Mesenchymal stem cell (in vitro differentiated cells and primary cell): ENCODE measurements at regions not wholly inside any gene's neighbourhood (a gene's known extent, or its start where the extent isn't known, plus 50 kb on each side); places are given as distances from the start of the nearest gene placed in this dataset.

Experiments used
- DNase-seq: peaks from one replicate; pipeline ENCODE4 v3.0.0-alpha.2; 2013
- H2AFZ ChIP-seq: one replicate; pipeline ENCODE4 v1.6.1; 2013; ENCODE audit warnings: low read depth, mild to moderate bottlenecking, control low read depth, inconsistent platforms, low read length, moderate library complexity
- H2AK5ac ChIP-seq: 2 replicates; pipeline ENCODE4 v1.6.1; 2013; ENCODE audit warnings: low read length, moderate library complexity, mild to moderate bottlenecking, inconsistent platforms; ENCODE audit not compliant: severe bottlenecking
- H2BK120ac ChIP-seq: one replicate; pipeline ENCODE4 v1.6.1; 2013; ENCODE audit warnings: low read depth, mild to moderate bottlenecking, inconsistent platforms, low read length, moderate library complexity
- H2BK12ac ChIP-seq, 2 experiments: one replicate each; pipeline ENCODE4 v1.6.1; 2013; ENCODE audit warnings: inconsistent platforms in 2 of 2, low read length in 2 of 2, mild to moderate bottlenecking in 2 of 2, moderate library complexity in 2 of 2, control low read depth in 1 of 2
- H2BK15ac ChIP-seq: one replicate; pipeline ENCODE4 v1.6.1; 2013; ENCODE audit warnings: mild to moderate bottlenecking, low read depth, inconsistent platforms; ENCODE audit not compliant: poor library complexity, severe bottlenecking
- H2BK5ac ChIP-seq: 2 replicates; pipeline ENCODE4 v1.6.1; 2013; ENCODE audit warnings: low read depth, mild to moderate bottlenecking, low read length, control low read depth, inconsistent platforms; ENCODE audit not compliant: poor library complexity, severe bottlenecking
- H3K14ac ChIP-seq, 2 experiments: one replicate each; pipeline ENCODE4 v1.6.1; 2013; ENCODE audit warnings: inconsistent platforms in 2 of 2, low read length in 2 of 2, control low read depth in 1 of 2, mild to moderate bottlenecking in 1 of 2, moderate library complexity in 1 of 2
- H3K18ac ChIP-seq, 2 experiments: one replicate each; pipeline ENCODE4 v1.6.1; 2013; ENCODE audit warnings: inconsistent platforms in 2 of 2, low read length in 2 of 2, control low read depth in 1 of 2, low read depth in 1 of 2, mild to moderate bottlenecking in 1 of 2
- H3K23ac ChIP-seq, 2 experiments: one replicate each; pipeline ENCODE4 v1.6.1; 2013; ENCODE audit warnings: inconsistent platforms in 2 of 2, low read length in 2 of 2, mild to moderate bottlenecking in 2 of 2, moderate library complexity in 2 of 2, control low read depth in 1 of 2
- H3K27ac ChIP-seq: 2 replicates; pipeline ENCODE4 v1.5.1; 2013; ENCODE audit warnings: mild to moderate bottlenecking, moderate library complexity, low read length, control low read depth, inconsistent platforms; ENCODE audit not compliant: poor library complexity, severe bottlenecking
- H3K27me3 ChIP-seq, 2 experiments: 2 replicates each; pipeline versions ENCODE4 v1.6.1 to v1.7.0; 2013; ENCODE audit warnings: low read length in 2 of 2, mild to moderate bottlenecking in 2 of 2, moderate library complexity in 2 of 2, control low read depth in 1 of 2, inconsistent platforms in 1 of 2; ENCODE audit not compliant: control insufficient read depth in 1 of 2, insufficient read depth in 1 of 2
- H3K36me3 ChIP-seq, 2 experiments: 2 replicates each; pipeline versions ENCODE4 v1.6.1 to v1.7.0; 2013; ENCODE audit warnings: low read length in 2 of 2, control low read depth in 1 of 2, inconsistent platforms in 1 of 2, low read depth in 1 of 2, mild to moderate bottlenecking in 1 of 2; ENCODE audit not compliant: insufficient read depth in 2 of 2, control insufficient read depth in 1 of 2
- H3K4ac ChIP-seq, 2 experiments: one replicate each; pipeline ENCODE4 v1.6.1; 2013; ENCODE audit warnings: inconsistent platforms in 2 of 2, low read length in 2 of 2, mild to moderate bottlenecking in 2 of 2, moderate library complexity in 2 of 2, control low read depth in 1 of 2, low read depth in 1 of 2
- H3K4me1 ChIP-seq: 2 replicates; pipeline ENCODE4 v1.6.1; 2013; ENCODE audit warnings: low read depth, low read length, control low read depth; ENCODE audit not compliant: control insufficient read depth, insufficient read depth
- H3K4me2 ChIP-seq: 2 replicates; pipeline ENCODE4 v1.6.1; 2013; ENCODE audit warnings: low read length, mild to moderate bottlenecking, inconsistent platforms; ENCODE audit not compliant: poor library complexity, severe bottlenecking
- H3K4me3 ChIP-seq, 2 experiments: 2 replicates each; pipeline versions ENCODE4 v1.5.1 to v1.7.0; 2013; ENCODE audit warnings: low read length in 2 of 2, mild to moderate bottlenecking in 2 of 2, control low read depth in 1 of 2, low read depth in 1 of 2; ENCODE audit not compliant: insufficient read depth in 1 of 2
- H3K79me1 ChIP-seq: replicated peaks from 2 replicates; pipeline ENCODE4 v1.6.1; 2013; ENCODE audit warnings: mild to moderate bottlenecking, control low read depth, low read length, inconsistent platforms; ENCODE audit not compliant: poor library complexity, severe bottlenecking
- H3K9ac ChIP-seq: 2 replicates; pipeline ENCODE4 v1.7.0; 2013; ENCODE audit warnings: mild to moderate bottlenecking, low read length, moderate library complexity
- H3K9me3 ChIP-seq: 2 replicates; pipeline ENCODE4 v1.7.0; 2013; ENCODE audit warnings: mild to moderate bottlenecking, low read length; ENCODE audit not compliant: control insufficient read depth
- H4K8ac ChIP-seq: one replicate; pipeline ENCODE4 v1.6.1; 2013; ENCODE audit warnings: inconsistent platforms, mild to moderate bottlenecking, low read length, moderate library complexity
- H4K91ac ChIP-seq: one replicate; pipeline ENCODE4 v1.6.1; 2013; ENCODE audit warnings: mild to moderate bottlenecking, low read length, inconsistent platforms
- WGBS: methylation state at CpG from one replicate; pipeline ENCODE4 v1.1.7; 2013; ENCODE audit warnings: mixed read lengths; 5-methylcytosine and 5-hydroxymethylcytosine counted together

GRCh38 chr3:153892126-153892525, 229.1 kb upstream of the ARHGEF26 start:
- Histone ChIP-seq H3K4me1 (no peaks in the 10 kb centered on the region), H4K91ac (no peak overlapping the region), H3K4ac (no peak overlapping the region), H2BK5ac (no peak overlapping the region), H3K18ac (no peak overlapping the region), H2AFZ (no peak overlapping the region), H3K23ac (no peak overlapping the region), H3K4me3 (no peak overlapping the region), H2AK5ac (no peak overlapping the region), H3K9me3 (no peaks in the 10 kb centered on the region), H2BK15ac (no peak overlapping the region), H3K14ac (no peak overlapping the region), H4K8ac (no peak overlapping the region), H3K27me3 (no peaks in the 10 kb centered on the region), H3K36me3 (no peaks in the 10 kb centered on the region), H2BK120ac (no peak overlapping the region), H2BK12ac (no peak overlapping the region), H3K79me1 (no peaks in the 10 kb centered on the region), H3K27ac (no peak overlapping the region), H3K9ac (no peak overlapping the region), H3K4me2 (no peak overlapping the region)
- 72% methylated on average over 5 of the region's 5 CpGs for WGBS
- DNase-seq = peak; percentile 40

GRCh38 chr3:153894857-153895256, 226.3 kb upstream of the ARHGEF26 start:
- no peak overlapping the region for H3K18ac ChIP-seq
- no peak overlapping the region for H4K8ac ChIP-seq
- WGBS = no CpG with 5 or more reads among the region's 1 CpG
- no peak overlapping the region for H2BK15ac ChIP-seq
- H3K4me2 ChIP-seq = no peak overlapping the region
- H3K36me3 ChIP-seq = no peaks in the 10 kb centered on the region
- H3K4me3 ChIP-seq = no peak overlapping the region
- no peak overlapping the region for H2BK5ac ChIP-seq
- no peaks in the 10 kb centered on the region for H3K79me1 ChIP-seq
- no peaks in the 10 kb centered on the region for H3K27me3 ChIP-seq
- no peak overlapping the region for H3K9ac ChIP-seq
- no peak overlapping the region for H2BK120ac ChIP-seq
- no peak overlapping the region for H2BK12ac ChIP-seq
- H3K23ac ChIP-seq = no peak overlapping the region
- no peak overlapping the region for H3K27ac ChIP-seq
- H3K14ac ChIP-seq = no peak overlapping the region
- H3K9me3 ChIP-seq = no peaks in the 10 kb centered on the region
- DNase-seq = no peak
- H3K4me1 ChIP-seq = no peaks in the 10 kb centered on the region
- H2AK5ac ChIP-seq = no peak overlapping the region
- no peak overlapping the region for H3K4ac ChIP-seq
- no peak overlapping the region for H2AFZ ChIP-seq
- no peak overlapping the region for H4K91ac ChIP-seq

GRCh38 chr3:153896197-153896596, 225.0 kb upstream of the ARHGEF26 start:
- no peak overlapping the region for H2AK5ac ChIP-seq
- no peak overlapping the region for H3K27ac ChIP-seq
- H2BK12ac ChIP-seq = no peak overlapping the region
- no peak overlapping the region for H2BK120ac ChIP-seq
- H3K14ac ChIP-seq = no peak overlapping the region
- H2BK15ac ChIP-seq = no peak overlapping the region
- no peak overlapping the region for H2BK5ac ChIP-seq
- no peaks in the 10 kb centered on the region for H3K9me3 ChIP-seq
- H2AFZ ChIP-seq = no peak overlapping the region
- no peaks in the 10 kb centered on the region for H3K27me3 ChIP-seq
- H3K9ac ChIP-seq = no peak overlapping the region
- no peak overlapping the region for H3K4ac ChIP-seq
- WGBS = 60% methylated on average over 1 of the region's 2 CpGs
- H3K4me1 ChIP-seq = no peaks in the 10 kb centered on the region
- H3K23ac ChIP-seq = no peak overlapping the region
- no peaks in the 10 kb centered on the region for H3K79me1 ChIP-seq
- no peak overlapping the region for H3K4me3 ChIP-seq
- no peak for DNase-seq
- H3K4me2 ChIP-seq = no peak overlapping the region
- no peak overlapping the region for H4K91ac ChIP-seq
- no peak overlapping the region for H3K18ac ChIP-seq
- no peaks in the 10 kb centered on the region for H3K36me3 ChIP-seq
- H4K8ac ChIP-seq = no peak overlapping the region

GRCh38 chr3:153897025-153897723, 224.0 kb upstream of the ARHGEF26 start:
- no peak overlapping the region for H2BK15ac ChIP-seq
- H4K91ac ChIP-seq = no peak overlapping the region
- H2AFZ ChIP-seq = no peak overlapping the region
- H2BK5ac ChIP-seq = no peak overlapping the region
- no peak overlapping the region for H2AK5ac ChIP-seq
- no peak overlapping the region for H3K4ac ChIP-seq
- H3K9me3 ChIP-seq = no peaks in the 10 kb centered on the region
- no peaks in the 10 kb centered on the region for H3K4me1 ChIP-seq
- H3K4me3 ChIP-seq = no peak overlapping the region
- H3K18ac ChIP-seq = no peak overlapping the region
- H4K8ac ChIP-seq = no peak overlapping the region
- H3K79me1 ChIP-seq = no peaks in the 10 kb centered on the region
- H2BK12ac ChIP-seq = no peak overlapping the region
- H3K23ac ChIP-seq = no peak overlapping the region
- no peaks in the 10 kb centered on the region for H3K36me3 ChIP-seq
- 76% methylated on average over 2 of the region's 3 CpGs for WGBS
- H3K4me2 ChIP-seq = no peak overlapping the region
- no peak for DNase-seq
- no peaks in the 10 kb centered on the region for H3K27me3 ChIP-seq
- no peak overlapping the region for H3K9ac ChIP-seq
- H3K27ac ChIP-seq = no peak overlapping the region
- no peak overlapping the region for H2BK120ac ChIP-seq
- H3K14ac ChIP-seq = no peak overlapping the region
